H9 (cell line): ENCODE measurements at regions not wholly inside any gene's neighbourhood (a gene's known extent, or its start where the extent isn't known, plus 50 kb on each side); places are given as distances from the start of the nearest gene placed in this dataset.

Experiments used
- DNase-seq: peaks from one replicate; pipeline ENCODE4 v3.0.0-alpha.2; 2017
- H2AFZ ChIP-seq: one replicate; pipeline ENCODE4 v1.6.1; 2013; ENCODE audit warnings: mild to moderate bottlenecking, low read length, control low read depth, moderate library complexity
- H2AK5ac ChIP-seq: 2 replicates; pipeline ENCODE4 v1.6.1; 2013; ENCODE audit warnings: low read length, control low read depth, mixed read lengths; ENCODE audit not compliant: insufficient read length
- H2BK120ac ChIP-seq: one replicate; pipeline ENCODE4 v1.6.1; 2013; ENCODE audit warnings: low read depth, mild to moderate bottlenecking, low read length, control low read depth, inconsistent platforms; ENCODE audit not compliant: poor library complexity, severe bottlenecking
- H2BK12ac ChIP-seq: 2 replicates; pipeline ENCODE4 v1.6.1; 2013; ENCODE audit warnings: low read length, control low read depth, mixed read lengths, low read depth; ENCODE audit not compliant: insufficient read length
- H2BK15ac ChIP-seq: 2 replicates; pipeline ENCODE4 v1.6.1; 2013; ENCODE audit warnings: low read depth, low read length, control low read depth
- H2BK20ac ChIP-seq: one replicate; pipeline ENCODE4 v1.6.1; 2013; ENCODE audit warnings: low read depth, mild to moderate bottlenecking, low read length, control low read depth, inconsistent platforms; ENCODE audit not compliant: poor library complexity, severe bottlenecking
- H2BK5ac ChIP-seq: 2 replicates; pipeline ENCODE4 v1.6.1; 2013; ENCODE audit warnings: low read length, control low read depth, mixed read lengths; ENCODE audit not compliant: insufficient read length
- H3K14ac ChIP-seq: 2 replicates; pipeline ENCODE4 v1.6.1; 2013; ENCODE audit warnings: low read length, control low read depth; ENCODE audit not compliant: insufficient read depth
- H3K18ac ChIP-seq: 2 replicates; pipeline ENCODE4 v1.6.1; 2013; ENCODE audit warnings: low read depth, mild to moderate bottlenecking, mixed read lengths, low read length, control low read depth; ENCODE audit not compliant: insufficient read length
- H3K23ac ChIP-seq: 2 replicates; pipeline ENCODE4 v1.6.1; 2013; ENCODE audit warnings: low read length, control low read depth, mixed read lengths, low read depth; ENCODE audit not compliant: insufficient read length
- H3K23me2 ChIP-seq: 2 replicates; pipeline ENCODE4 v1.6.1; 2013; ENCODE audit warnings: low read depth, mild to moderate bottlenecking, mixed read lengths, low read length, control low read depth; ENCODE audit not compliant: insufficient read length, poor library complexity, severe bottlenecking
- H3K27ac ChIP-seq: 2 replicates; pipeline ENCODE4 v1.5.1; 2013; ENCODE audit warnings: low read length, control low read depth, mixed read lengths, low read depth; ENCODE audit not compliant: insufficient read length
- H3K27me3 ChIP-seq: 2 replicates; pipeline ENCODE4 v1.6.1; 2013; ENCODE audit warnings: low read length, control low read depth, inconsistent platforms; ENCODE audit not compliant: insufficient read depth
- H3K4ac ChIP-seq: 2 replicates; pipeline ENCODE4 v1.6.1; 2013; ENCODE audit warnings: low read depth, mild to moderate bottlenecking, control low read depth, inconsistent platforms, low read length, moderate library complexity
- H3K4me1 ChIP-seq: 2 replicates; pipeline ENCODE4 v1.6.1; 2013; ENCODE audit warnings: low read length, control low read depth, inconsistent platforms; ENCODE audit not compliant: insufficient read depth
- H3K4me2 ChIP-seq: 2 replicates; pipeline ENCODE4 v1.6.1; 2013; ENCODE audit warnings: low read length, control low read depth, mixed read lengths; ENCODE audit not compliant: insufficient read length, insufficient read depth
- H3K56ac ChIP-seq: 2 replicates; pipeline ENCODE4 v1.6.1; 2013; ENCODE audit warnings: low read depth, mild to moderate bottlenecking, mixed read lengths, low read length, control low read depth; ENCODE audit not compliant: insufficient read length
- H3K79me1 ChIP-seq: 2 replicates; pipeline ENCODE4 v1.6.1; 2013; ENCODE audit warnings: low read depth, mild to moderate bottlenecking, moderate library complexity, low read length, control low read depth, inconsistent platforms; ENCODE audit not compliant: insufficient read depth, poor library complexity, severe bottlenecking
- H3K79me2 ChIP-seq: 2 replicates; pipeline ENCODE4 v1.6.1; 2013; ENCODE audit warnings: low read length, control low read depth, inconsistent platforms; ENCODE audit not compliant: insufficient read depth
- H3K9ac ChIP-seq: 2 replicates; pipeline ENCODE4 v1.6.1; 2013; ENCODE audit warnings: low read length, control low read depth, mixed read lengths; ENCODE audit not compliant: insufficient read length; ENCODE audit errors: extremely low read depth
- H3K9me3 ChIP-seq: one replicate; pipeline ENCODE4 v1.6.1; 2013; ENCODE audit warnings: low read depth, low read length, inconsistent platforms; ENCODE audit not compliant: control insufficient read depth
- H3T11ph ChIP-seq: one replicate; pipeline ENCODE4 v1.6.1; 2013; ENCODE audit warnings: mild to moderate bottlenecking, low read length, control low read depth, inconsistent platforms
- H4K20me1 ChIP-seq: one replicate; pipeline ENCODE4 v1.6.1; 2013; ENCODE audit not compliant: control insufficient read depth, insufficient read length, insufficient read depth
- H4K5ac ChIP-seq: 2 replicates; pipeline ENCODE4 v1.6.1; 2013; ENCODE audit warnings: low read depth, mild to moderate bottlenecking, mixed read lengths, low read length, control low read depth; ENCODE audit not compliant: insufficient read length
- H4K8ac ChIP-seq: replicated peaks from 2 replicates; pipeline ENCODE4 v1.6.1; 2013; ENCODE audit warnings: low read length, control low read depth, mixed read lengths, low read depth; ENCODE audit not compliant: insufficient read length
- H4K91ac ChIP-seq: 2 replicates; pipeline ENCODE4 v1.6.1; 2013; ENCODE audit warnings: low read depth, mild to moderate bottlenecking, moderate library complexity, mixed read lengths, low read length, control low read depth; ENCODE audit not compliant: insufficient read length
- H3K27ac Mint-ChIP-seq, 3 experiments: 2 replicates in 2 of 3; 3 replicates in 1 of 3; pipeline ENCODE4 v1.8.0; 2020 to 2021; ENCODE audit warnings: mixed read lengths in 3 of 3, mild to moderate bottlenecking in 1 of 3, moderate library complexity in 1 of 3
- H3K27me3 Mint-ChIP-seq: 2 replicates; pipeline ENCODE4 v1.8.0; 2021; ENCODE audit warnings: low read depth, mild to moderate bottlenecking, moderate library complexity, mixed read lengths
- H3K36me3 Mint-ChIP-seq, 3 experiments: 2 replicates in 2 of 3; 3 replicates in 1 of 3; pipeline ENCODE4 v1.8.0; 2020 to 2021; ENCODE audit warnings: low read depth in 3 of 3, mixed read lengths in 3 of 3; ENCODE audit not compliant: insufficient read depth in 1 of 3
- H3K4me1 Mint-ChIP-seq, 2 experiments: 2 replicates each; pipeline ENCODE4 v1.8.0; 2020; ENCODE audit warnings: mixed read lengths in 2 of 2
- H3K4me3 Mint-ChIP-seq, 2 experiments: 2 replicates in 1 of 2; 3 replicates in 1 of 2; pipeline ENCODE4 v1.8.0; 2020 to 2021; ENCODE audit warnings: mild to moderate bottlenecking in 2 of 2, mixed read lengths in 2 of 2, moderate library complexity in 1 of 2
- H3K9me3 Mint-ChIP-seq, 2 experiments: 2 replicates in 1 of 2; 3 replicates in 1 of 2; pipeline ENCODE4 v1.8.0; 2020; ENCODE audit warnings: mild to moderate bottlenecking in 2 of 2, mixed read lengths in 2 of 2, moderate library complexity in 1 of 2
- WGBS: extraction: QIAGEN DNeasy Blood & Tissue Kit; methylation state at CpG from one replicate; pipeline ENCODE4 v1.1.7; 2013; ENCODE audit warnings: missing lambda C conversion rate, low lambda C conversion rate, mixed read lengths; ENCODE audit not compliant: insufficient read length; ENCODE audit errors: extremely low coverage; 5-methylcytosine and 5-hydroxymethylcytosine counted together
- TF ChIP-seq, protein P1 (sequence below): fragments of 200-600 bp; sonication (generic); conservative IDR thresholded peaks from 3 replicates; pipeline ENCODE4 v1.8.0; 2021; ENCODE audit warnings: antibody characterized with exemption, mild to moderate bottlenecking

GRCh38 chr13:83136660-83137059 lies 745.6 kb downstream of the SLITRK1 start:
- Histone ChIP-seq H4K8ac (no peak overlapping the region), H3K18ac (no peak overlapping the region), H3K9me3 (no peaks in the 10 kb centered on the region), H2BK5ac (no peak overlapping the region), H3K4me1 (no peaks in the 10 kb centered on the region), H3K23me2 (no peaks in the 10 kb centered on the region), H3K79me1 (no peaks in the 10 kb centered on the region), H3K27me3 (no peaks in the 10 kb centered on the region), H4K20me1 (no peaks in the 10 kb centered on the region), H3K23ac (no peak overlapping the region), H2BK120ac (no peak overlapping the region), H2AK5ac (no peak overlapping the region), H4K91ac (no peak overlapping the region), H2AFZ (no peak overlapping the region), H3K27ac (no peak overlapping the region), H3K79me2 (no peaks in the 10 kb centered on the region), H3K56ac (no peak overlapping the region), H2BK20ac (no peak overlapping the region), H3K4ac (no peak overlapping the region), H3K14ac (no peak overlapping the region), H4K5ac (no peak overlapping the region), H2BK12ac (no peak overlapping the region), H3K9ac (no peak overlapping the region), H3T11ph (no peak overlapping the region), H2BK15ac (no peak overlapping the region), H3K4me2 (no peak overlapping the region)
- peaks cover 0 to 1% (median 0%) of the 10 kb centered on the region in 3 experiments; a peak in 2 of 7 replicates for H3K36me3 Mint-ChIP-seq
- H3K4me1 Mint-ChIP-seq = no peaks in the 10 kb centered on the region
- H3K27ac Mint-ChIP-seq = no peak overlapping the region
- no peaks in the 10 kb centered on the region; a peak in 1 of 5 replicates for H3K9me3 Mint-ChIP-seq
- H3K4me3 Mint-ChIP-seq = no peak overlapping the region
- no CpG with 5 or more reads among the region's 17 CpGs for WGBS
- no peaks in the 10 kb centered on the region for H3K27me3 Mint-ChIP-seq
- no peak for DNase-seq
- TF ChIP-seq, protein P1, sequence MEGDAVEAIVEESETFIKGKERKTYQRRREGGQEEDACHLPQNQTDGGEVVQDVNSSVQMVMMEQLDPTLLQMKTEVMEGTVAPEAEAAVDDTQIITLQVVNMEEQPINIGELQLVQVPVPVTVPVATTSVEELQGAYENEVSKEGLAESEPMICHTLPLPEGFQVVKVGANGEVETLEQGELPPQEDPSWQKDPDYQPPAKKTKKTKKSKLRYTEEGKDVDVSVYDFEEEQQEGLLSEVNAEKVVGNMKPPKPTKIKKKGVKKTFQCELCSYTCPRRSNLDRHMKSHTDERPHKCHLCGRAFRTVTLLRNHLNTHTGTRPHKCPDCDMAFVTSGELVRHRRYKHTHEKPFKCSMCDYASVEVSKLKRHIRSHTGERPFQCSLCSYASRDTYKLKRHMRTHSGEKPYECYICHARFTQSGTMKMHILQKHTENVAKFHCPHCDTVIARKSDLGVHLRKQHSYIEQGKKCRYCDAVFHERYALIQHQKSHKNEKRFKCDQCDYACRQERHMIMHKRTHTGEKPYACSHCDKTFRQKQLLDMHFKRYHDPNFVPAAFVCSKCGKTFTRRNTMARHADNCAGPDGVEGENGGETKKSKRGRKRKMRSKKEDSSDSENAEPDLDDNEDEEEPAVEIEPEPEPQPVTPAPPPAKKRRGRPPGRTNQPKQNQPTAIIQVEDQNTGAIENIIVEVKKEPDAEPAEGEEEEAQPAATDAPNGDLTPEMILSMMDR = no peak
